ENCODE measurements at regions not wholly inside any gene's neighbourhood (a gene's known extent, or its start where the extent isn't known, plus 50 kb on each side); places are given as distances from the start of the nearest gene placed in this dataset.

DNA sequence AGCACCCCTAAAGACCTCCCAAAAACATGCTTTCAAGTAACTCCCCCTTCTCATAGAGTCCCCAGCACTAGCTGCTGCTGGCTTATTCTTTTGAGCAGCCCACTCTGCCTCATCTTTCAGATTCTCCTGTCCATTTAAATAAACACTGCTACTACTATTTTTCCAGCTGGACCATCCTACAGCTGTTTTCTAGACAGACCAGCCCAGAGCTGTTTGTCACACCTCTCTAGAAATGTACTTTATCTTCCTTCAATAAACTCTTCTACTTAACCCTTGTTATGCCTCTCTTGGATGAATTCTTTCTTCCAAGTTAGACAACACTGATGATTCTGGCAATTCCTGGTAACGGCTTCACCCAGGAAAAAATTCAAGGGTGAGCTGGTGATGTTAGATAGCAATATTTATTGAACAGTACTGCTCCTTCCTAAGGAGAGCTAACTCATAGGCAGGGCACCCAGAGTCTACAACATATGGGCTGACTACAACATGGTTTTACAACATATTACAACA, 995.7 kb downstream of the LRFN5 start:
- no peak overlapping the region for H3K9ac ChIP-seq (ENCODE audit: low read length in 3 of 3)
- DNase-seq = no peak
- no peak for FAIRE-seq
- H3K36me3 ChIP-seq (ENCODE audit: control insufficient read depth in 2 of 3, insufficient read depth in 3 of 3, low read length in 3 of 3) = no peaks in the 10 kb centered on the region
- H3K9me3 ChIP-seq (ENCODE audit: control insufficient read depth in 2 of 3, insufficient read depth in 1 of 3, low read length in 3 of 3) = no peaks in the 10 kb centered on the region
- H3K27ac ChIP-seq (ENCODE audit: low read depth in 2 of 2, low read length in 2 of 2) = no peak overlapping the region
- TF ChIP-seq, protein P1, sequence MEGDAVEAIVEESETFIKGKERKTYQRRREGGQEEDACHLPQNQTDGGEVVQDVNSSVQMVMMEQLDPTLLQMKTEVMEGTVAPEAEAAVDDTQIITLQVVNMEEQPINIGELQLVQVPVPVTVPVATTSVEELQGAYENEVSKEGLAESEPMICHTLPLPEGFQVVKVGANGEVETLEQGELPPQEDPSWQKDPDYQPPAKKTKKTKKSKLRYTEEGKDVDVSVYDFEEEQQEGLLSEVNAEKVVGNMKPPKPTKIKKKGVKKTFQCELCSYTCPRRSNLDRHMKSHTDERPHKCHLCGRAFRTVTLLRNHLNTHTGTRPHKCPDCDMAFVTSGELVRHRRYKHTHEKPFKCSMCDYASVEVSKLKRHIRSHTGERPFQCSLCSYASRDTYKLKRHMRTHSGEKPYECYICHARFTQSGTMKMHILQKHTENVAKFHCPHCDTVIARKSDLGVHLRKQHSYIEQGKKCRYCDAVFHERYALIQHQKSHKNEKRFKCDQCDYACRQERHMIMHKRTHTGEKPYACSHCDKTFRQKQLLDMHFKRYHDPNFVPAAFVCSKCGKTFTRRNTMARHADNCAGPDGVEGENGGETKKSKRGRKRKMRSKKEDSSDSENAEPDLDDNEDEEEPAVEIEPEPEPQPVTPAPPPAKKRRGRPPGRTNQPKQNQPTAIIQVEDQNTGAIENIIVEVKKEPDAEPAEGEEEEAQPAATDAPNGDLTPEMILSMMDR (IDR thresholded peaks at IDR 0.05; ENCODE audit: borderline replicate concordance, extremely low read depth, insufficient read depth) = no peak
- no peak overlapping the region for H3K4me3 ChIP-seq (ENCODE audit: low read length in 3 of 3)
- intact Hi-C loops (cut with DNase I) = no loop called here
- H3K27me3 ChIP-seq (ENCODE audit: control insufficient read depth, insufficient read depth, low read length) = no peaks in the 10 kb centered on the region
- no peaks in the 10 kb centered on the region for H3K4me1 ChIP-seq (ENCODE audit: control insufficient read depth in 2 of 3, insufficient read depth in 2 of 3, low read depth in 1 of 3, low read length in 3 of 3)

GRCh38 chr14:42572032-42572431, 965.4 kb downstream of the LRFN5 start:
- H3K4me1 ChIP-seq (ENCODE audit: control insufficient read depth in 2 of 3, insufficient read depth in 2 of 3, low read depth in 1 of 3, low read length in 3 of 3) = no peaks in the 10 kb centered on the region
- no peak for DNase-seq
- TF ChIP-seq, protein P1 (IDR thresholded peaks at IDR 0.05; ENCODE audit: borderline replicate concordance, extremely low read depth, insufficient read depth) = no peak
- intact Hi-C loops (cut with DNase I) = no loop called here
- no peak overlapping the region for H3K27ac ChIP-seq (ENCODE audit: low read depth in 2 of 2, low read length in 2 of 2)
- no peak overlapping the region for H3K9ac ChIP-seq (ENCODE audit: low read length in 3 of 3)
- no peaks in the 10 kb centered on the region for H3K36me3 ChIP-seq (ENCODE audit: control insufficient read depth in 2 of 3, insufficient read depth in 3 of 3, low read length in 3 of 3)
- H3K4me3 ChIP-seq (ENCODE audit: low read length in 3 of 3) = no peak overlapping the region
- no peak for FAIRE-seq
- peaks cover 0 to 15% (median 0%) of the 10 kb centered on the region in 3 donors for H3K9me3 ChIP-seq (ENCODE audit: control insufficient read depth in 2 of 3, insufficient read depth in 1 of 3, low read length in 3 of 3)
- H3K27me3 ChIP-seq (ENCODE audit: control insufficient read depth, insufficient read depth, low read length) = no peaks in the 10 kb centered on the region

DNA sequence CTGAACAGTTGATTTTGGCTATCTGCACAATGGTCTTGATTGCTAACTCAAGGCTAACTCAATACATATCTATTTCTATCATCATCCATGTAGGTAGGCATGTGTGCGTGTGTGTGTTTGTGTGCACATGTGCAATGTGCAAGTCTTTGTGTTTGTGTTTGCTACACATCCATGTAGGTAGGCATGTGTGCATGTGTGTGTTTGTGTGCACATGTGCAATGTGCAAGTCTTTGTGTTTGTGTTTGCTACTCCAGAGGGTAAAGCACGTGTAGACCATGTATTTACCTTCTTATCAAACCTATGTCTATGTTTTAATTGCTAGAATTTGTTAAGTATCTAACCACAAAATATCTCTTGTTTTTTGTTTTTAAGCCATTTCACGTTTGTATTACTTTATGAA, 962.6 kb downstream of the LRFN5 start:
- Histone ChIP-seq H3K9ac (ENCODE audit: low read length in 3 of 3) (no peak overlapping the region), H3K27ac (ENCODE audit: low read depth in 2 of 2, low read length in 2 of 2) (no peak overlapping the region), H3K4me1 (ENCODE audit: control insufficient read depth in 2 of 3, insufficient read depth in 2 of 3, low read depth in 1 of 3, low read length in 3 of 3) (no peaks in the 10 kb centered on the region), H3K36me3 (ENCODE audit: control insufficient read depth in 2 of 3, insufficient read depth in 3 of 3, low read length in 3 of 3) (no peaks in the 10 kb centered on the region), H3K27me3 (ENCODE audit: control insufficient read depth, insufficient read depth, low read length) (no peaks in the 10 kb centered on the region), H3K9me3 (ENCODE audit: control insufficient read depth in 2 of 3, insufficient read depth in 1 of 3, low read length in 3 of 3) (peaks cover 0 to 6% (median 0%) of the 10 kb centered on the region in 3 donors), H3K4me3 (ENCODE audit: low read length in 3 of 3) (no peak overlapping the region)
- TF ChIP-seq, protein P1 (IDR thresholded peaks at IDR 0.05; ENCODE audit: borderline replicate concordance, extremely low read depth, insufficient read depth) = no peak
- DNase-seq (no peak), FAIRE-seq (no peak)
- intact Hi-C loops (cut with DNase I) = no loop called here

DNA sequence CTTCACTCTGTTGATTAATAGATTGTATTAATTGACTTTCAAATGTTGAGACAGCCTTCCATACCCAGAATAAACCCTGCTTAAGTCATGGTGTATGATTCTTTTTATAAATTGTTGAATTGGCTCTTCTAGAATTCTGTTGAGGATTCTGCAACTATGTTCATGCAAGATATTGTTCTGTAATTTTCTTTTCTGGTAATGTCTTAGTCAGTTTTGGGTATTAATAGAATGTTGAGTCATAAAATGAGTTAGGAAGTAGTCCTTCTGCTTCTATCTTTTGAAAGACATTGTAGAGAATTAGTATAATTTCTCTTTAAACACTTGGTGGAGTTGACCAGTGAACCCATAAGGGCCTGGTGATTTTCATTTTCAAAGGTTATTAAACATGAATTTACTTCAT, 958.9 kb downstream of the LRFN5 start:
- H3K36me3 ChIP-seq (ENCODE audit: control insufficient read depth in 2 of 3, insufficient read depth in 3 of 3, low read length in 3 of 3) = no peaks in the 10 kb centered on the region
- no peak for FAIRE-seq
- peaks cover 0 to 3% (median 0%) of the 10 kb centered on the region in 3 donors for H3K4me1 ChIP-seq (ENCODE audit: control insufficient read depth in 2 of 3, insufficient read depth in 2 of 3, low read depth in 1 of 3, low read length in 3 of 3)

More for the DNA sequence above, 958.9 kb downstream of the LRFN5 start:
- Histone ChIP-seq H3K9me3 (ENCODE audit: control insufficient read depth in 2 of 3, insufficient read depth in 1 of 3, low read length in 3 of 3) (no peaks in the 10 kb centered on the region), H3K4me3 (ENCODE audit: low read length in 3 of 3) (no peak overlapping the region), H3K27me3 (ENCODE audit: control insufficient read depth, insufficient read depth, low read length) (no peaks in the 10 kb centered on the region), H3K9ac (ENCODE audit: low read length in 3 of 3) (no peak overlapping the region), H3K27ac (ENCODE audit: low read depth in 2 of 2, low read length in 2 of 2) (no peak overlapping the region)
- DNase-seq = no peak
- TF ChIP-seq, protein P1 (IDR thresholded peaks at IDR 0.05; ENCODE audit: borderline replicate concordance, extremely low read depth, insufficient read depth) = no peak
- intact Hi-C loops (cut with DNase I) = no loop called here

Data from kidney (tissue), 13 donors.